Lower leg skin (tissue), 4 donors: ENCODE measurements at regions not wholly inside any gene's neighbourhood (a gene's known extent, or its start where the extent isn't known, plus 50 kb on each side); places are given as distances from the start of the nearest gene placed in this dataset.

Experiments used
- DNase-seq, 2 donors: peaks; one replicate each; pipeline ENCODE4 v3.0.0-alpha.2; 2019; ENCODE audit warnings: low spot score in 2 of 2
- H3K4me3 ChIP-seq: fragments of 200-600 bp; sonication (generic); 2 replicates; pipeline ENCODE4 v1.5.1; 2017; ENCODE audit warnings: mild to moderate bottlenecking, low read depth; ENCODE audit not compliant: poor library complexity, severe bottlenecking
- POLR2A ChIP-seq, 2 donors: fragments of 450-650 bp; IDR thresholded peaks; one replicate each; pipeline ENCODE4 v1.6.1; 2016 to 2017; ENCODE audit warnings: antibody characterized with exemption in 2 of 2, mild to moderate bottlenecking in 1 of 2, moderate library complexity in 1 of 2
- WGBS, 2 donors: methylation state at CpG; one replicate each; pipeline ENCODE4 v1.1.5; 2018; 5-methylcytosine and 5-hydroxymethylcytosine counted together
- intact Hi-C: fragments of 100-400 bp; cut with DNase I; formaldehyde crosslinking; loops from one replicate; pipeline ENCODE4 v1.15.0; 2023; ENCODE audit warnings: low total_unique reads
- TF ChIP-seq, protein P1 (sequence below), 3 donors: fragments of 450-650 bp; IDR thresholded peaks; one replicate each; pipeline ENCODE4 v1.5.1; 2016; ENCODE audit warnings: antibody characterized with exemption in 3 of 3, mild to moderate bottlenecking in 3 of 3, moderate library complexity in 2 of 3

DNA sequence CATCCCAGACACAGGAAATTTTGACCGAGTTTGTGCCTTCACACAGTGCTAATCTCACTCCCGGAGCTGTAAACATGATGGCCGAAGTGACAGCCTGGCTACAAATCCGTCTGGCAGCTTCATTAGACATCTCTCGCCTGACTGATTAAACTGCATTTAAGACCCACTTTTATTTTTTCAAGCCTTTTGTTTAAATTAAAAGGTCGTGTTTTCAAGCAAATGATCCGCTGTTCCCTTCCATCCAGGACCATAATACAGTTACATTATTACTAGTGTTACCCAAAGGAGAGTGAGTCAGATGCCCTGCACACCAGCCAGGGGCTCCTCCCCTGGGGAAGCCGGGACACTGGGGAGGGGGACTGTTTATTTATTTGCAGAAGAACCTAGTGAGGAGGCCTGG lies 200.2 kb downstream of the EXOC5 start:
- 37% methylated on average over 8 of the region's 8 CpGs for WGBS, 2 donors
- no peak overlapping the region for H3K4me3 ChIP-seq
- TF ChIP-seq POLR2A (IDR thresholded peaks at IDR 0.05) = no peak
- TF ChIP-seq, protein P1, sequence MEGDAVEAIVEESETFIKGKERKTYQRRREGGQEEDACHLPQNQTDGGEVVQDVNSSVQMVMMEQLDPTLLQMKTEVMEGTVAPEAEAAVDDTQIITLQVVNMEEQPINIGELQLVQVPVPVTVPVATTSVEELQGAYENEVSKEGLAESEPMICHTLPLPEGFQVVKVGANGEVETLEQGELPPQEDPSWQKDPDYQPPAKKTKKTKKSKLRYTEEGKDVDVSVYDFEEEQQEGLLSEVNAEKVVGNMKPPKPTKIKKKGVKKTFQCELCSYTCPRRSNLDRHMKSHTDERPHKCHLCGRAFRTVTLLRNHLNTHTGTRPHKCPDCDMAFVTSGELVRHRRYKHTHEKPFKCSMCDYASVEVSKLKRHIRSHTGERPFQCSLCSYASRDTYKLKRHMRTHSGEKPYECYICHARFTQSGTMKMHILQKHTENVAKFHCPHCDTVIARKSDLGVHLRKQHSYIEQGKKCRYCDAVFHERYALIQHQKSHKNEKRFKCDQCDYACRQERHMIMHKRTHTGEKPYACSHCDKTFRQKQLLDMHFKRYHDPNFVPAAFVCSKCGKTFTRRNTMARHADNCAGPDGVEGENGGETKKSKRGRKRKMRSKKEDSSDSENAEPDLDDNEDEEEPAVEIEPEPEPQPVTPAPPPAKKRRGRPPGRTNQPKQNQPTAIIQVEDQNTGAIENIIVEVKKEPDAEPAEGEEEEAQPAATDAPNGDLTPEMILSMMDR (IDR thresholded peaks at IDR 0.05) = no peak
- intact Hi-C loops = no loop called here
- DNase-seq = no peak

DNA sequence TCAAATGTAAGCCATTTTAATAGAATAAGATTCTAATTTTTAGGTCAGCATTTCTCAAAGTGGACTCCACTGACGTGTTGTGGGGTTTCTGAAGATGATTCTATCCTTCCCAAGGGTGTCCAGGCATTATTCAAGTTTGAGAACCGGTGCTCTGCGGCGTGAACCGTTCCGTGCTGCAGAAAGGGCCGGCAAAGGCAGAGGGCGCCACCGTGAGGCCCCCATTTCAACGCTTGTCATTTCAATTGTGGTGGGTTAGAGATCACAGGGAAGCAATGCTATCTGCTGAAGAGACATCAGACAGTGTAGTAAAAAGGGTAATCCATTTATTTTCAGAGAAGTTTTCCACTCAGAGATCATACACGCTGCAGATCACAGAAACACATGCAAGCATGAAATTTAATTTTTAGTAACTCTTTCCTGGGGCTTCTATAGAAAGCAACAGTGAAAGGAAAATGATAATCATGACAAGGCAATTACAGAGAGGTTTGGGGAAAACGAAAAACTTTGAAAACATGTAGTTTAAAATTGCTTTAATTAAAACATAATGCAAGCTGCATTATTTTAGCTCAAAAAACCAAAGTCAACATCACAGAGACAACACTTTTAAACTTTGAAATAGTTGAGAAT lies 201.7 kb downstream of the EXOC5 start:
- WGBS, 2 donors = 12 to 18% methylated on average over 12 of the region's 12 CpGs
- intact Hi-C loops = no loop called here
- TF ChIP-seq POLR2A (IDR thresholded peaks at IDR 0.05) = no peak
- TF ChIP-seq, protein P1 (IDR thresholded peaks at IDR 0.05) = no peak
- DNase-seq = no peak
- no peak overlapping the region for H3K4me3 ChIP-seq

DNA sequence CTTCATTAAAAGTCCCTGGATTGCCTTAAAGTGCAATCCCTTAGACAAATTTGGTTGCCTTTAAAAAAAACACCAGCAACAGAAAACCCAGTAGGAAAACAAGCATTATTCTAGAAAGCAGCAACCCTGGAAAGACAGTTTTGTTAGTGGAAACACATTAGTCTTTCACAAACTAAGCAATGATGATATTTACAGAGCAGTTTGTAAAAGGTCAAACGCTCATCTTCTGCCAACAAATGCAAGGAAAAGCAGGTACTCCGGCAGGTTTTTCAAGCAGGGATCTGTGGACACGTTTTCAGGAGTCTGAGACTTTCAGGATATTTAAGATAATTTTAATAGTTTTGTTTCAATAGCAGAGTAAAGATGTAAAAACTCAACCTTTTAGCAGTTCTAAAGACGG lies 202.2 kb downstream of the EXOC5 start:
- TF ChIP-seq, protein P1 (IDR thresholded peaks at IDR 0.05) = no peak
- no peak for TF ChIP-seq POLR2A (IDR thresholded peaks at IDR 0.05)
- 61% methylated on average over 4 of the region's 4 CpGs for WGBS, 2 donors
- H3K4me3 ChIP-seq = no peak overlapping the region
- intact Hi-C loops = no loop called here
- DNase-seq = no peak

DNA sequence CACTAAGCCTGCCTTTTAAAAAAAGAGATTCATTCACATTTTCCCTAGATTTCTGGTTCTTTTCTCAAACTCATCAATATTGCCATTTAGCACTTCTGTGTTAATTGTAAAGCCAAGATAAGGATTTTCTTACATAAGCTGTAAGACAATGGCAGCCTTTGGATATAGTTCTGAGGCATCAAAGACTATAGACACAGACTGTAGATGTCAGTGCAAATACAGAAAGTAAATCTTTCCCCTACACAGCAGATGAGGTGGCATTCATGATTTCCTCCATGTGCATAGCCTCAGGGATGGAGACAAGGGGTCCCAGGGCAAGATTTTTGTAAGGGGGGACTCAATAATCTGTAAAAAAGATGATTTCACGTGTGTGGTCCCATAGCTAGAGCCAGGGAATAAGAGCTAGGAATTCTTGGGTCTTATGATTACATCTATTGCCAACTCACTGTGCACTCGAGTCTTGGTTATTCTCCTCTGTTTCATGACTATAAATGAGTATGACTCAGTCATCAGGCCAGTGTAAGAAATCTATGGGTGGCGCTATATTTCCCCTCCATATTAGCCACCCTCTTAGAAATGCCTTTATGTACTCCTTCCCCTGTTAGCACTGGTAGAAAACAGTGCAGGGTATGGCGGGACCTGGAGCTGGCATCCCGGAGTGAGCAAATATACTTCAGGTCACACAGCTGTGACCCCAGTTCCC lies 207.5 kb downstream of the EXOC5 start:
- intact Hi-C loops = no loop called here
- DNase-seq = no peak
- TF ChIP-seq POLR2A (IDR thresholded peaks at IDR 0.05) = no peak
- TF ChIP-seq, protein P1 (IDR thresholded peaks at IDR 0.05) = no peak
- 73 to 81% methylated on average over 5 of the region's 5 CpGs for WGBS, 2 donors
- H3K4me3 ChIP-seq = no peak overlapping the region

DNA sequence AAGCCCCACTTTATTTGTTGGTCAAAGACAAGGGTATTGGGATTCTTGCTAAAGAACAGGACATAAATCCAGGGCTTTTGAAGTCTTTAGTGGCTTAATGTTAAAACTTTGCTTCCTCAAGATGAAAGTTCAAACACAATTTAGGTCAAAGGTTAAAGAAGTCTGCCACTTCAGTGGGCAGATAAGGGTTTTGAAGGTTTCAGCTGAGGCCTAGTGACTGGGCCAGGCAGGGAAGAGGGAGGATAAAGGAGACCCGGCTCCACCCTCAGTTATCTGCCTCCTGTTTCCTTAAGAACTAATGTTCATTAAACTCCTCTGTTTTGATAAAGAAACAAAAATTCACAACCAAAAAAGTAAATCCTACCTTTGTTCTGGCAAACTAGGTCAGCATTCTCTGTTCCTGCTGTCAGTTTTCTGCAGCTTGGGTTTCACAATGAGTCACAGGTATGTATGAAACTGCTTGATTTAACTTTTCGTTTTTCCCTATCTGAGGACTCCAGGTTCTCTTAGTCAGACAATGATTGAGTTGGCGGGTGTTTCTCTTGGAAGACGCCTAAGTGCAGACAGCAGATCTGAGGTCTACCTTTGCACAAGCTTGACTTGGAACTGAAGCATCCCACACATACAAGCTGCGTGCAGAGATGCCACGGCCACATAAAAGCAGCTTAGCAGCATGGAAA lies 208.3 kb downstream of the EXOC5 start:
- intact Hi-C loops = no loop called here
- 57 to 60% methylated on average over 6 of the region's 6 CpGs for WGBS, 2 donors
- no peak for DNase-seq
- no peak overlapping the region for H3K4me3 ChIP-seq
- TF ChIP-seq POLR2A (IDR thresholded peaks at IDR 0.05) = no peak
- TF ChIP-seq, protein P1 (IDR thresholded peaks at IDR 0.05) = no peak
